CD14-positive monocyte (primary cell): ENCODE measurements at regions not wholly inside any gene's neighbourhood (a gene's known extent, or its start where the extent isn't known, plus 50 kb on each side); places are given as distances from the start of the nearest gene placed in this dataset.

Experiments
- DNase-seq, 3 donors: peaks; one replicate each; pipeline ENCODE4 v3.0.0-alpha.2; 2011 to 2022
- H2AFZ ChIP-seq: 2 replicates; pipeline ENCODE4 v1.6.0; 2012; ENCODE audit warnings: mild to moderate bottlenecking, low read depth, low read length, inconsistent platforms; ENCODE audit not compliant: insufficient read depth, poor library complexity, severe bottlenecking
- H3K27ac ChIP-seq, 2 donors: 1 replicate in 1 of 2; 2 replicates in 1 of 2; pipeline ENCODE4 v1.5.1; 2012 to 2013; ENCODE audit warnings: low read length in 2 of 2, control low read depth in 1 of 2, inconsistent platforms in 1 of 2, low read depth in 1 of 2, mild to moderate bottlenecking in 1 of 2
- H3K27me3 ChIP-seq, 2 donors: one replicate each; pipeline versions ENCODE4 v1.6.0 to v1.6.1; 2011 to 2013; ENCODE audit warnings: low read length in 2 of 2; ENCODE audit not compliant: control insufficient read depth in 2 of 2, insufficient read depth in 2 of 2
- H3K36me3 ChIP-seq, 2 donors: replicated peaks in 1 of 2; 1 replicate in 1 of 2; 2 replicates in 1 of 2; pipeline versions ENCODE4 v1.5.1 to v1.6.1; 2012 to 2013; ENCODE audit warnings: low read length in 2 of 2, control low read depth in 1 of 2, inconsistent platforms in 1 of 2, mild to moderate bottlenecking in 1 of 2; ENCODE audit not compliant: insufficient read depth in 2 of 2, control insufficient read depth in 1 of 2
- H3K4me1 ChIP-seq, 2 donors: 1 replicate in 1 of 2; 2 replicates in 1 of 2; pipeline versions ENCODE4 v1.5.1 to v1.6.1; 2012 to 2013; ENCODE audit warnings: low read length in 2 of 2, control low read depth in 1 of 2, inconsistent platforms in 1 of 2, mild to moderate bottlenecking in 1 of 2, moderate library complexity in 1 of 2; ENCODE audit not compliant: insufficient read depth in 2 of 2, control insufficient read depth in 1 of 2
- H3K4me2 ChIP-seq: replicated peaks from 2 replicates; pipeline ENCODE3; 2012; ENCODE audit warnings: low read length, moderate library complexity, mild to moderate bottlenecking; ENCODE audit not compliant: poor library complexity, severe bottlenecking; ENCODE audit errors: extremely low read depth
- H3K4me3 ChIP-seq, 3 experiments: fragments of 200-600 bp in 1 of 3; sonication (generic) in 1 of 3; replicated peaks in 1 of 3; 1 replicate in 2 of 3; 2 replicates in 1 of 3; pipeline ENCODE4 v1.5.1; 2011 to 2013; ENCODE audit warnings: low read length in 3 of 3, mild to moderate bottlenecking in 3 of 3, control low read depth in 2 of 3, low read depth in 2 of 3, inconsistent platforms in 1 of 3, moderate library complexity in 1 of 3
- H3K79me2 ChIP-seq: 2 replicates; pipeline ENCODE4 v1.6.0; 2012; ENCODE audit warnings: mild to moderate bottlenecking, control low read depth, inconsistent platforms, low read length, moderate library complexity; ENCODE audit not compliant: insufficient read depth
- H3K9ac ChIP-seq: 2 replicates; pipeline ENCODE4 v1.6.0; 2017; ENCODE audit warnings: low read length, mild to moderate bottlenecking; ENCODE audit not compliant: insufficient read depth, poor library complexity, severe bottlenecking
- H3K9me3 ChIP-seq, 2 donors: replicated peaks in 1 of 2; 1 replicate in 1 of 2; 2 replicates in 1 of 2; pipeline versions ENCODE4 v1.5.1 to v1.6.1; 2012 to 2013; ENCODE audit warnings: low read length in 2 of 2, control low read depth in 1 of 2; ENCODE audit not compliant: control insufficient read depth in 1 of 2, insufficient read depth in 1 of 2
- H4K20me1 ChIP-seq: 2 replicates; pipeline ENCODE4 v1.6.0; 2012; ENCODE audit warnings: mild to moderate bottlenecking, low read length, control low read depth, moderate library complexity; ENCODE audit not compliant: insufficient read depth
- H3K27ac Mint-ChIP-seq, 7 donors: one replicate each; pipeline ENCODE4 v1.8.0; 2020; ENCODE audit warnings: mild to moderate bottlenecking in 7 of 7, mixed read lengths in 7 of 7, moderate library complexity in 6 of 7, inconsistent platforms in 2 of 7
- H3K27me3 Mint-ChIP-seq, 3 donors: one replicate each; pipeline ENCODE4 v1.8.0; 2021 to 2022; ENCODE audit warnings: low read depth in 3 of 3, mild to moderate bottlenecking in 3 of 3, mixed read lengths in 3 of 3, moderate library complexity in 3 of 3, inconsistent platforms in 1 of 3
- H3K36me3 Mint-ChIP-seq, 2 donors: one replicate each; pipeline ENCODE4 v1.8.0; 2020; ENCODE audit warnings: mixed read lengths in 2 of 2, inconsistent platforms in 1 of 2, mild to moderate bottlenecking in 1 of 2
- H3K4me1 Mint-ChIP-seq: one replicate; pipeline ENCODE4 v1.8.0; 2020; ENCODE audit warnings: mild to moderate bottlenecking, mixed read lengths
- H3K4me3 Mint-ChIP-seq, 2 donors: one replicate each; pipeline ENCODE4 v1.8.0; 2020; ENCODE audit warnings: mild to moderate bottlenecking in 2 of 2, mixed read lengths in 2 of 2, moderate library complexity in 1 of 2
- H3K9me3 Mint-ChIP-seq, 7 donors: one replicate each; pipeline ENCODE4 v1.8.0; 2020 to 2022; ENCODE audit warnings: mixed read lengths in 7 of 7, mild to moderate bottlenecking in 6 of 7, moderate library complexity in 6 of 7, inconsistent platforms in 2 of 7
- CTCF ChIP-seq: fragments of 200-600 bp; IDR thresholded peaks from one replicate; pipeline ENCODE4 v1.8.0; 2022; ENCODE audit warnings: antibody characterized with exemption, mild to moderate bottlenecking
- WGBS: methylation state at CpG from one replicate; pipeline ENCODE4 v1.1.5; 2013; ENCODE audit warnings: missing lambda C conversion rate; ENCODE audit not compliant: insufficient coverage; 5-methylcytosine and 5-hydroxymethylcytosine counted together
- intact Hi-C, 2 donors: fragments of 100-400 bp; cut with micrococcal nuclease; formaldehyde crosslinking; loops; one replicate each; pipeline versions ENCODE4 v1.15.0 to v1.15.1; 2023

GRCh38 chr2:150129921-150130575, 357.4 kb downstream of the RND3 start:
- Histone ChIP-seq H4K20me1 (no peaks in the 10 kb centered on the region), H3K79me2 (no peaks in the 10 kb centered on the region), H3K4me1 (no peaks in the 10 kb centered on the region), H3K9ac (no peak overlapping the region), H3K27ac (no peak overlapping the region), H3K4me2 (no peak overlapping the region), H3K27me3 (no peaks in the 10 kb centered on the region), H3K36me3 (no peaks in the 10 kb centered on the region), H3K9me3 (peaks cover 0 to under 1% of the 10 kb centered on the region in 2 donors), H3K4me3 (no peak overlapping the region), H2AFZ (no peak overlapping the region)
- DNase-seq, result no peak
- no peak for TF ChIP-seq CTCF
- H3K4me3 Mint-ChIP-seq, result no peak overlapping the region
- H3K9me3 Mint-ChIP-seq, result peaks cover 0 to 10% (median 5%) of the 10 kb centered on the region in 7 donors
- H3K4me1 Mint-ChIP-seq, result no peaks in the 10 kb centered on the region
- intact Hi-C loops, result no loop called here
- 83% methylated on average over 3 of the region's 5 CpGs for WGBS
- H3K36me3 Mint-ChIP-seq, result no peaks in the 10 kb centered on the region
- no peak overlapping the region for H3K27ac Mint-ChIP-seq
- no peaks in the 10 kb centered on the region for H3K27me3 Mint-ChIP-seq

- Histone ChIP-seq H3K4me1 (no peaks in the 10 kb centered on the region), H3K36me3 (no peaks in the 10 kb centered on the region), H3K9ac (no peak overlapping the region), H3K4me2 (no peak overlapping the region), H4K20me1 (no peaks in the 10 kb centered on the region), H3K79me2 (no peaks in the 10 kb centered on the region), H3K9me3 (no peaks in the 10 kb centered on the region), H3K4me3 (no peak overlapping the region), H2AFZ (no peak overlapping the region), H3K27ac (no peak overlapping the region), H3K27me3 (no peaks in the 10 kb centered on the region)
- 83% methylated on average over 1 of the region's 4 CpGs for WGBS
- Mint-ChIP-seq H3K36me3 (no peaks in the 10 kb centered on the region), H3K4me1 (no peaks in the 10 kb centered on the region), H3K27me3 (no peaks in the 10 kb centered on the region), H3K4me3 (no peak overlapping the region), H3K9me3 (peaks cover 0 to 9% (median 5%) of the 10 kb centered on the region in 7 donors), H3K27ac (no peak overlapping the region)
- DNase-seq, result no peak
- intact Hi-C loops, result no loop called here
- TF ChIP-seq CTCF, result no peak
Measured at GRCh38 chr2:150127995-150128394, 359.5 kb downstream of the RND3 start.
